Neural crest cell (in vitro differentiated cells): ENCODE measurements at regions not wholly inside any gene's neighbourhood (a gene's known extent, or its start where the extent isn't known, plus 50 kb on each side); places are given as distances from the start of the nearest gene placed in this dataset.
A peak's percentile ranks its signal among the peaks of the same experiment; 100 is the strongest.

Experiments used
- DNase-seq: peaks from one replicate; pipeline ENCODE4 v3.0.0; 2021; ENCODE audit warnings: low read depth, mixed read lengths, low spot score
- H3K27ac Mint-ChIP-seq: one replicate; pipeline ENCODE4 v1.8.0; 2021; ENCODE audit warnings: mild to moderate bottlenecking, mixed read lengths; ENCODE audit not compliant: unreplicated experiment
- H3K27me3 Mint-ChIP-seq: 2 replicates; pipeline ENCODE4 v1.8.0; 2021; ENCODE audit warnings: low read depth, mild to moderate bottlenecking, mixed read lengths
- H3K36me3 Mint-ChIP-seq: 2 replicates; pipeline ENCODE4 v1.8.0; 2021; ENCODE audit warnings: low read depth, mild to moderate bottlenecking, mixed read lengths
- H3K4me1 Mint-ChIP-seq: 2 replicates; pipeline ENCODE4 v1.8.0; 2021; ENCODE audit warnings: mixed read lengths
- H3K4me3 Mint-ChIP-seq: one replicate; pipeline ENCODE4 v1.8.0; 2021; ENCODE audit warnings: mild to moderate bottlenecking, mixed read lengths
- H3K9me3 Mint-ChIP-seq: 2 replicates; pipeline ENCODE4 v1.8.0; 2021; ENCODE audit warnings: mixed read lengths
- CTCF ChIP-seq: fragments of 200-600 bp; sonication (generic); conservative IDR thresholded peaks from 2 replicates; pipeline ENCODE4 v1.5.0; 2021; ENCODE audit warnings: antibody characterized with exemption, mild to moderate bottlenecking

GRCh38 chr2:144586476-144586875, 66.6 kb upstream of the ZEB2 start:
- Mint-ChIP-seq H3K36me3 (peaks cover 5% of the 10 kb centered on the region), H3K4me3 (no peak overlapping the region), H3K4me1 (peaks cover 51% of the 10 kb centered on the region), H3K9me3 (peaks cover 15% of the 10 kb centered on the region), H3K27ac (no peak overlapping the region), H3K27me3 (no peaks in the 10 kb centered on the region)
- TF ChIP-seq CTCF: no peak
- DNase-seq: no peak

GRCh38 chr2:144583741-144584453, 64.0 kb upstream of the ZEB2 start:
- Mint-ChIP-seq H3K27ac (no peak overlapping the region), H3K27me3 (no peaks in the 10 kb centered on the region), H3K4me1 (peaks cover 59% of the 10 kb centered on the region), H3K9me3 (peaks cover 10% of the 10 kb centered on the region), H3K4me3 (no peak overlapping the region), H3K36me3 (peaks cover 3% of the 10 kb centered on the region)
- DNase-seq: no peak
- TF ChIP-seq CTCF: no peak

- H3K36me3 Mint-ChIP-seq: peaks cover 3% of the 10 kb centered on the region
- H3K9me3 Mint-ChIP-seq: peaks cover 10% of the 10 kb centered on the region
- no peak overlapping the region for H3K4me3 Mint-ChIP-seq
- no peak overlapping the region for H3K27ac Mint-ChIP-seq
- DNase-seq: no peak
- no peak for TF ChIP-seq CTCF
- H3K4me1 Mint-ChIP-seq: peaks cover 59% of the 10 kb centered on the region
- H3K27me3 Mint-ChIP-seq: no peaks in the 10 kb centered on the region
These were observed 63.4 kb upstream of the ZEB2 start for GRCh38 chr2:144583381-144583729.

- no peak for DNase-seq
- H3K36me3 Mint-ChIP-seq: peaks cover 3% of the 10 kb centered on the region
- peaks cover 10% of the 10 kb centered on the region for H3K9me3 Mint-ChIP-seq
- no peak overlapping the region for H3K4me3 Mint-ChIP-seq
- H3K4me1 Mint-ChIP-seq: peaks cover 58% of the 10 kb centered on the region
- H3K27me3 Mint-ChIP-seq: no peaks in the 10 kb centered on the region
- peak overlapping the region; percentile 30 for H3K27ac Mint-ChIP-seq
- no peak for TF ChIP-seq CTCF
These were observed 62.9 kb upstream of the ZEB2 start for GRCh38 chr2:144582651-144583380.

GRCh38 chr2:144580521-144581161, 60.7 kb upstream of the ZEB2 start:
- TF ChIP-seq CTCF: no peak
- Mint-ChIP-seq H3K9me3 (peaks cover 10% of the 10 kb centered on the region), H3K4me3 (no peak overlapping the region), H3K4me1 (peaks cover 47% of the 10 kb centered on the region), H3K27me3 (no peaks in the 10 kb centered on the region), H3K27ac (peak overlapping the region; percentile 6), H3K36me3 (peaks cover 3% of the 10 kb centered on the region)
- no peak for DNase-seq
